NT2/D1 (cell line): ENCODE measurements at regions not wholly inside any gene's neighbourhood (a gene's known extent, or its start where the extent isn't known, plus 50 kb on each side); places are given as distances from the start of the nearest gene placed in this dataset.

ENCODE experiments used
- DNase-seq: peaks from one replicate; pipeline ENCODE4 v3.0.0-alpha.2; 2011; ENCODE audit warnings: low read depth, low spot score
- H3K27me3 ChIP-seq: 2 replicates; pipeline ENCODE4 v1.6.0; 2011; ENCODE audit warnings: mild to moderate bottlenecking; ENCODE audit not compliant: insufficient read length, insufficient read depth
- H3K36me3 ChIP-seq: 2 replicates; pipeline ENCODE4 v1.6.1; 2011; ENCODE audit warnings: mild to moderate bottlenecking, low read length, mixed read lengths; ENCODE audit not compliant: insufficient read depth, insufficient read length
- H3K4me1 ChIP-seq: 2 replicates; pipeline ENCODE4 v1.5.1; 2011; ENCODE audit not compliant: insufficient read depth, insufficient read length
- H3K4me3 ChIP-seq: 2 replicates; pipeline ENCODE4 v1.5.1; 2011; ENCODE audit warnings: low read depth; ENCODE audit not compliant: insufficient read length
- H3K9ac ChIP-seq: 2 replicates; pipeline ENCODE4 v1.6.0; 2011; ENCODE audit warnings: low read depth; ENCODE audit not compliant: insufficient read length
- H3K9me3 ChIP-seq: 2 replicates; pipeline ENCODE4 v1.5.1; 2011; ENCODE audit warnings: mild to moderate bottlenecking, low read length; ENCODE audit not compliant: insufficient read depth
- SUZ12 ChIP-seq: IDR thresholded peaks from 2 replicates; pipeline ENCODE4 v1.6.1; 2011; ENCODE audit not compliant: insufficient read length, insufficient read depth; ENCODE audit errors: extremely low read depth
- YY1 ChIP-seq: IDR thresholded peaks from 2 replicates; pipeline ENCODE4 v1.6.1; 2011; ENCODE audit not compliant: insufficient read length, insufficient read depth
- ZNF274 ChIP-seq: IDR thresholded peaks from 2 replicates; pipeline ENCODE4 v1.6.1; 2011; ENCODE audit warnings: mild to moderate bottlenecking, low read depth, low read length

- TF ChIP-seq ZNF274: no peak
- TF ChIP-seq YY1: no peak
- no peak for TF ChIP-seq SUZ12
- Histone ChIP-seq H3K36me3 (no peaks in the 10 kb centered on the region), H3K4me3 (no peak overlapping the region), H3K9me3 (no peaks in the 10 kb centered on the region), H3K27me3 (no peaks in the 10 kb centered on the region), H3K4me1 (no peaks in the 10 kb centered on the region), H3K9ac (no peak overlapping the region)
- no peak for DNase-seq
Observed at GRCh38 chrX:104450316-104450715, 115.7 kb upstream of the IL1RAPL2 start.

- TF ChIP-seq ZNF274 (no peak), SUZ12 (no peak), YY1 (no peak)
- H3K4me1 ChIP-seq: no peaks in the 10 kb centered on the region
- H3K9me3 ChIP-seq: no peaks in the 10 kb centered on the region
- no peaks in the 10 kb centered on the region for H3K27me3 ChIP-seq
- DNase-seq: no peak
- H3K4me3 ChIP-seq: no peak overlapping the region
- H3K9ac ChIP-seq: no peak overlapping the region
- no peaks in the 10 kb centered on the region for H3K36me3 ChIP-seq
Observed at GRCh38 chrX:104445591-104445990, 120.4 kb upstream of the IL1RAPL2 start.

- Histone ChIP-seq H3K9ac (no peak overlapping the region), H3K36me3 (no peaks in the 10 kb centered on the region), H3K4me1 (no peaks in the 10 kb centered on the region), H3K4me3 (no peak overlapping the region), H3K9me3 (no peaks in the 10 kb centered on the region), H3K27me3 (no peaks in the 10 kb centered on the region)
- TF ChIP-seq ZNF274 (no peak), YY1 (no peak), SUZ12 (no peak)
- no peak for DNase-seq
Observed at GRCh38 chrX:104435249-104435648, 130.8 kb upstream of the IL1RAPL2 start.

GRCh38 chrX:104432321-104432720, 133.7 kb upstream of the IL1RAPL2 start:
- H3K36me3 ChIP-seq: no peaks in the 10 kb centered on the region
- TF ChIP-seq SUZ12 (no peak), ZNF274 (no peak), YY1 (no peak)
- no peak for DNase-seq
- no peaks in the 10 kb centered on the region for H3K9me3 ChIP-seq
- no peak overlapping the region for H3K4me3 ChIP-seq
- H3K4me1 ChIP-seq: no peaks in the 10 kb centered on the region
- H3K27me3 ChIP-seq: no peaks in the 10 kb centered on the region
- H3K9ac ChIP-seq: no peak overlapping the region

DNA sequence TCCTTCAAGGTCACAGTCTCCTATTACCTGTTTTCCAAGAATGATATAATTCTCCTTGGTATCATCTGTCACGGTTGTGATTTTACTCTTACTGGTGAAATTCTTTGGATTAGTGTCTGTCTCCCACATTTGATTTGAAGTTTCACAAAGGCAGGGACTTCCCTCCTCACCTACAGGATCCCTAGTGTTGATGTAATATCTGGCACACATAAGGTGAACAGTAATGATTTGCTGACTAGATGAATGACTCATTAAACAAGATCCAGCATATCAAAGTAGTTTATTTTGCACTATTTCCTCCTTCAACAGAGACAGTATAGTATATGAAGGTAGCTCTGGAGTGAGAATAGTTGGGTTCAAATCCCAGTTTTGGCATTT, 135.3 kb upstream of the IL1RAPL2 start:
- Histone ChIP-seq H3K9ac (no peak overlapping the region), H3K27me3 (no peaks in the 10 kb centered on the region), H3K4me3 (no peak overlapping the region), H3K36me3 (no peaks in the 10 kb centered on the region), H3K4me1 (no peaks in the 10 kb centered on the region), H3K9me3 (no peaks in the 10 kb centered on the region)
- TF ChIP-seq YY1: no peak
- no peak for DNase-seq

GRCh38 chrX:104430072-104430741, 135.8 kb upstream of the IL1RAPL2 start:
- DNase-seq: no peak
- Histone ChIP-seq H3K9me3 (no peaks in the 10 kb centered on the region), H3K27me3 (no peaks in the 10 kb centered on the region), H3K4me3 (no peak overlapping the region), H3K4me1 (no peaks in the 10 kb centered on the region), H3K9ac (no peak overlapping the region), H3K36me3 (no peaks in the 10 kb centered on the region)
- TF ChIP-seq YY1: no peak
- TF ChIP-seq ZNF274: no peak

DNA sequence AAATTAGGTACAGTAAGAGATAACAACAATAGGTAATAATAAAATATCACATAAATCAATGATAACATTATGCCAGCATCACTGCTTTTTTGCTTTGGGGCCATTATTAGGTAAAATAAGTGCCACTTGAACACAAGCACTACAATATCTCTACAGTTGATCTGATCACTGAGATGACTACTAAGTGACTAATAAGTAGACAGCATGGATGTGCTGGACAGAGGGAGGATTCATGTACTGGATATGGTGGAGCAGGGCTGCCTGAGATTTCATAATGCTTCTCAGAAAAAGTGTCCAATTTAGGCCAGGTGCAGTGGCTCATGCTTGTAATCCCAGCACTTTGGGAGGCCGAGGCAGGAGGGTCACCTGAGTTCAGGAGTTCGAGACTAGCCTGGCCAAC, 137.8 kb upstream of the IL1RAPL2 start:
- H3K9ac ChIP-seq: no peak overlapping the region

DNA sequence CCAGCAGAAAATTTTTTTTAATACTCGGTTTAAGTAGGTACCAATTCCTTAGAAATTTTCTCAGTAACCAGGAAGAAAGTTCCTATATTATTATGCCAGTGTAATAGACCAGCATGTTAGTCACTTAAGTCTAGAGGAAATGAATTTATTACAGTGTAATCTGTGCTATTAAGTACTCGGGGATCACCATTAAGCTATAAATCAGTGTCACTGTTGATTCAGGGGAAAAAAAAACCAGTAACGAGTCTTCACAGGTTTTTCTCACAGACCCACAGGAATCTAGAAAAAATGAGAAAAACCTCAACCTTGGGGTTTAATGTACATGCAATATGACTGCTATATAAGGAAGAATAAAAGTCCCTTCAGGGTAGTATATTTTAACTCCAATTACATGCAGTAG, 138.3 kb upstream of the IL1RAPL2 start:
- TF ChIP-seq SUZ12 (no peak), YY1 (no peak), ZNF274 (no peak)
- Histone ChIP-seq H3K9me3 (no peaks in the 10 kb centered on the region), H3K27me3 (no peaks in the 10 kb centered on the region), H3K9ac (no peak overlapping the region), H3K4me3 (no peak overlapping the region), H3K4me1 (no peaks in the 10 kb centered on the region), H3K36me3 (no peaks in the 10 kb centered on the region)
- no peak for DNase-seq

More for the DNA sequence above, 137.8 kb upstream of the IL1RAPL2 start:
- Histone ChIP-seq H3K9me3 (no peaks in the 10 kb centered on the region), H3K36me3 (no peaks in the 10 kb centered on the region), H3K4me3 (no peak overlapping the region), H3K4me1 (no peaks in the 10 kb centered on the region), H3K27me3 (no peaks in the 10 kb centered on the region)
- no peak for TF ChIP-seq ZNF274
- TF ChIP-seq YY1: no peak
- TF ChIP-seq SUZ12: no peak
- no peak for DNase-seq
